Left ventricle myocardium inferior (tissue), 1 donor: ENCODE measurements at regions not wholly inside any gene's neighbourhood (a gene's known extent, or its start where the extent isn't known, plus 50 kb on each side); places are given as distances from the start of the nearest gene placed in this dataset.

Source experiments
- DNase-seq: peaks from one replicate; pipeline ENCODE4 v3.0.0-alpha.2; 2020
- H3K27ac ChIP-seq: fragments of 200-600 bp; replicated peaks from 2 replicates; pipeline ENCODE4 v1.8.0; 2021
- H3K27me3 ChIP-seq: fragments of 200-600 bp; 2 replicates; pipeline ENCODE4 v1.8.0; 2021; ENCODE audit warnings: low read depth
- H3K36me3 ChIP-seq: fragments of 200-600 bp; 2 replicates; pipeline ENCODE4 v1.8.0; 2021
- H3K4me1 ChIP-seq: fragments of 200-600 bp; 2 replicates; pipeline ENCODE4 v1.8.0; 2021
- H3K4me3 ChIP-seq: fragments of 200-600 bp; 2 replicates; pipeline ENCODE4 v1.8.0; 2021; ENCODE audit warnings: mild to moderate bottlenecking, moderate library complexity
- H3K9me3 ChIP-seq: fragments of 200-600 bp; replicated peaks from 2 replicates; pipeline ENCODE4 v1.8.0; 2021
- intact Hi-C: fragments of 100-400 bp; cut with micrococcal nuclease; formaldehyde crosslinking; loops from one replicate; pipeline ENCODE4 v1.11.0; 2022
- TF ChIP-seq, protein P1 (sequence below): fragments of 200-600 bp; IDR thresholded peaks from 2 replicates; pipeline ENCODE4 v1.8.0; 2021; ENCODE audit warnings: antibody characterized with exemption, mild to moderate bottlenecking, borderline replicate concordance
- donor health status: DM: no; HTN: yes; CAD: no; lungs with severe emphysema.

- Histone ChIP-seq H3K9me3 (peaks cover 8% of the 10 kb centered on the region), H3K36me3 (no peaks in the 10 kb centered on the region), H3K4me1 (peaks cover 6% of the 10 kb centered on the region), H3K27ac (no peak overlapping the region), H3K27me3 (peaks cover 28% of the 10 kb centered on the region), H3K4me3 (no peak overlapping the region)
- TF ChIP-seq, protein P1, sequence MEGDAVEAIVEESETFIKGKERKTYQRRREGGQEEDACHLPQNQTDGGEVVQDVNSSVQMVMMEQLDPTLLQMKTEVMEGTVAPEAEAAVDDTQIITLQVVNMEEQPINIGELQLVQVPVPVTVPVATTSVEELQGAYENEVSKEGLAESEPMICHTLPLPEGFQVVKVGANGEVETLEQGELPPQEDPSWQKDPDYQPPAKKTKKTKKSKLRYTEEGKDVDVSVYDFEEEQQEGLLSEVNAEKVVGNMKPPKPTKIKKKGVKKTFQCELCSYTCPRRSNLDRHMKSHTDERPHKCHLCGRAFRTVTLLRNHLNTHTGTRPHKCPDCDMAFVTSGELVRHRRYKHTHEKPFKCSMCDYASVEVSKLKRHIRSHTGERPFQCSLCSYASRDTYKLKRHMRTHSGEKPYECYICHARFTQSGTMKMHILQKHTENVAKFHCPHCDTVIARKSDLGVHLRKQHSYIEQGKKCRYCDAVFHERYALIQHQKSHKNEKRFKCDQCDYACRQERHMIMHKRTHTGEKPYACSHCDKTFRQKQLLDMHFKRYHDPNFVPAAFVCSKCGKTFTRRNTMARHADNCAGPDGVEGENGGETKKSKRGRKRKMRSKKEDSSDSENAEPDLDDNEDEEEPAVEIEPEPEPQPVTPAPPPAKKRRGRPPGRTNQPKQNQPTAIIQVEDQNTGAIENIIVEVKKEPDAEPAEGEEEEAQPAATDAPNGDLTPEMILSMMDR, result no peak
- intact Hi-C loops, result no loop called here
- DNase-seq, result no peak
Measured at GRCh38 chr2:119062179-119062578, 96.4 kb downstream of the C1QL2 start.

DNA sequence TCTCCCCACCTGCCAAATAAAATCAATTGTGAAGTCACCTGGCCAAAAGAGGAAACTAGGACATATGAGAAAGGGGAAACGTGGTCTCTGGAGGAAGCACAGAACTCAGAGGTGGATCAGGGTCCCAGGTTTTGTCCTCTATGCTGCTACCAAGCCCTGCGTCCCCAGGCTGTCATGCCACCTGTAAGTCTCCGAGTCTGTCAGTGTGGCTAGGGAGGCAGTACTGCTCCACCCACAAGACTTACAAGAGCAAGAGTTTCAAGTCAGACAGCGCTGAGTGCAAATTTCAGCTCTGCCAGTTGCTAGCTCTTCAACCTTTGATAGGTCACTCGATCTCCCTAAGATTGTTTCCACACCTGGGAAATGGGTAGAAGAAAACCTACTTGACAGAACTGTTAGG lies 98.6 kb downstream of the C1QL2 start:
- intact Hi-C loops, result no loop called here
- TF ChIP-seq, protein P1, result no peak
- no peak for DNase-seq

DNA sequence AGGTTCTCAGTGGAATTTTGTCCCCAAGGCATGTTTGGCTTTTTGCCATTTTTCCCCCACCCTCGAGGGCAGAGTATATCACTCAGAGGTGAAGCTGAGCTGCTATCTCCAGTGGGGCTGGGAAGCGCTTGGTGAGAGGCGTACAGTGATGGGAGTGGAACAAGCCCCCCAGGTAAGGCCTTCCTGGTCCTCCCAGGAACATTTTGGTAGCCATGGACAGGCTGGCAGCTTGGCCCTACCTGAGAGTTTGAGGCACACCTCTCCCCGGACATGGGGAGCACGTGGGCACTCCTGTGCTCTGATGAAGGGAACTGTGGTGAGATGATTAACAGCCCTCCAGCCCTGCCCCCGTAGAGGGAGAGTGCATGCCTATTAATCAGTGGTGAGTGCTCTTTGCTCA lies 99.3 kb downstream of the C1QL2 start:
- no peaks in the 10 kb centered on the region for H3K36me3 ChIP-seq
- H3K27me3 ChIP-seq, result peaks cover 29% of the 10 kb centered on the region
- TF ChIP-seq, protein P1, result no peak
- DNase-seq, result no peak
- intact Hi-C loops, result no loop called here
- H3K27ac ChIP-seq, result no peak overlapping the region
- H3K4me1 ChIP-seq, result peaks cover 6% of the 10 kb centered on the region
- H3K4me3 ChIP-seq, result no peak overlapping the region
- H3K9me3 ChIP-seq, result peaks cover 20% of the 10 kb centered on the region

More for the DNA sequence above, 98.6 kb downstream of the C1QL2 start:
- peaks cover 29% of the 10 kb centered on the region for H3K27me3 ChIP-seq
- no peak overlapping the region for H3K4me3 ChIP-seq
- peaks cover 17% of the 10 kb centered on the region for H3K9me3 ChIP-seq
- H3K27ac ChIP-seq, result no peak overlapping the region
- peaks cover 6% of the 10 kb centered on the region for H3K4me1 ChIP-seq
- no peaks in the 10 kb centered on the region for H3K36me3 ChIP-seq

GRCh38 chr2:119053700-119054436 lies 104.7 kb downstream of the C1QL2 start:
- H3K36me3 ChIP-seq, result no peaks in the 10 kb centered on the region
- intact Hi-C loops, result no loop called here
- no peak for DNase-seq
- peaks cover 12% of the 10 kb centered on the region for H3K9me3 ChIP-seq
- peaks cover 16% of the 10 kb centered on the region for H3K27me3 ChIP-seq
- no peak overlapping the region for H3K4me3 ChIP-seq
- H3K4me1 ChIP-seq, result no peaks in the 10 kb centered on the region
- H3K27ac ChIP-seq, result no peak overlapping the region
- TF ChIP-seq, protein P1, result no peak

DNA sequence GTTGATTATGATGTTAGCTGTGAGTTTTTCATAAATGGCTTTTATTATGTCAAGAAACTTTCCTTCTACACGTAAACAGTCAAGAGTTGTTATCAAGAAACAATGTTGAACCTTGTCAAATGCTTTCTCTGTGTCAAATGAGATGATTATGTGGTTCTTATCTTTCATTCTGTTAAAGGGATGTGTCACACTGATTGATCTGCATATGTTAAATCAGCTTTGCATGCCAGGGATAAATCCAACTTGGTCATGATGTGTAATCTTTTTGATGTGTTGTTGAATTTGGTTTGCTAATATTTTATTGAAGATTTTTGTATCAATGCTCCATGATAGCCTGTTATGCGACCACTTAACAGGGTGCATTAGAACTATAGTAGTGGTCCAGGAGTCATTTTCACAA lies 107.3 kb downstream of the C1QL2 start:
- H3K27me3 ChIP-seq, result peaks cover 22% of the 10 kb centered on the region
- H3K36me3 ChIP-seq, result no peaks in the 10 kb centered on the region
- intact Hi-C loops, result no loop called here
- DNase-seq, result no peak
- TF ChIP-seq, protein P1, result no peak
- no peak overlapping the region for H3K27ac ChIP-seq
- H3K4me3 ChIP-seq, result no peak overlapping the region
- H3K9me3 ChIP-seq, result peaks cover 12% of the 10 kb centered on the region
- H3K4me1 ChIP-seq, result no peaks in the 10 kb centered on the region
